ENCODE measurements at regions not wholly inside any gene's neighbourhood (a gene's known extent, or its start where the extent isn't known, plus 50 kb on each side); places are given as distances from the start of the nearest gene placed in this dataset.

DNA sequence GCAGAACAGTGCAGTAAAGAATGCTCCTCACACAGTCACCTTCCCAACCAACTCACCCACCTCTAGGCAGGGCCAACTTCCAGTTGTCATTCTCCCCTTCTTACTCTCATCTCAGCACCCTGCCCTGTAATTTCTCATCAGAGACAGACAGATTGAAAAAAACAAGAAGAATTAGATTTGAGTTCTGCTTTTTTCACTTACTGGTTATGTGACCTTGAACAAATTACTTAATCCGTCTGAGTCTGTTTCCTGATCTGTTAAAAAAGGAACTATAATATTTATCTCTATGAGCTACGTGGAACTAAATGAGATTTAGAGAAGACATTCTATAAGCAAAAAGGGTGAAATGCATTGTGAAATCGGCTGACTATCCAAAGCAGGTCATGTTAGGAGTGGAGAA lies 330.3 kb downstream of the ZNF326 start:
- no peaks in the 10 kb centered on the region for H3K27me3 ChIP-seq (ENCODE audit: insufficient read depth, low read length)
- no peak overlapping the region for H2BK20ac ChIP-seq (ENCODE audit: low read depth, low read length, poor library complexity, severe bottlenecking)
- Mint-ChIP-seq H3K27me3 (ENCODE audit: low read depth) (no peaks in the 10 kb centered on the region), H3K4me1 (peaks cover 6 to 8% of the 10 kb centered on the region in 2 experiments), H3K9me3 (no peaks in the 10 kb centered on the region), H3K27ac (no peak overlapping the region), H3K36me3 (ENCODE audit: insufficient read depth in 1 of 3, low read depth in 3 of 3) (no peaks in the 10 kb centered on the region; a peak in 1 of 7 replicates), H3K4me3 (no peak overlapping the region)
- no peaks in the 10 kb centered on the region for H3K9me3 ChIP-seq (ENCODE audit: control insufficient read depth, low read depth, low read length)
- TF ChIP-seq, protein P1, sequence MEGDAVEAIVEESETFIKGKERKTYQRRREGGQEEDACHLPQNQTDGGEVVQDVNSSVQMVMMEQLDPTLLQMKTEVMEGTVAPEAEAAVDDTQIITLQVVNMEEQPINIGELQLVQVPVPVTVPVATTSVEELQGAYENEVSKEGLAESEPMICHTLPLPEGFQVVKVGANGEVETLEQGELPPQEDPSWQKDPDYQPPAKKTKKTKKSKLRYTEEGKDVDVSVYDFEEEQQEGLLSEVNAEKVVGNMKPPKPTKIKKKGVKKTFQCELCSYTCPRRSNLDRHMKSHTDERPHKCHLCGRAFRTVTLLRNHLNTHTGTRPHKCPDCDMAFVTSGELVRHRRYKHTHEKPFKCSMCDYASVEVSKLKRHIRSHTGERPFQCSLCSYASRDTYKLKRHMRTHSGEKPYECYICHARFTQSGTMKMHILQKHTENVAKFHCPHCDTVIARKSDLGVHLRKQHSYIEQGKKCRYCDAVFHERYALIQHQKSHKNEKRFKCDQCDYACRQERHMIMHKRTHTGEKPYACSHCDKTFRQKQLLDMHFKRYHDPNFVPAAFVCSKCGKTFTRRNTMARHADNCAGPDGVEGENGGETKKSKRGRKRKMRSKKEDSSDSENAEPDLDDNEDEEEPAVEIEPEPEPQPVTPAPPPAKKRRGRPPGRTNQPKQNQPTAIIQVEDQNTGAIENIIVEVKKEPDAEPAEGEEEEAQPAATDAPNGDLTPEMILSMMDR (conservative IDR thresholded peaks at IDR 0.05), result no peak
- no peaks in the 10 kb centered on the region for H4K20me1 ChIP-seq (ENCODE audit: control insufficient read depth, insufficient read depth, insufficient read length)
- no peak overlapping the region for H2AFZ ChIP-seq (ENCODE audit: low read length)
- no peaks in the 10 kb centered on the region for H3K79me2 ChIP-seq (ENCODE audit: insufficient read depth, low read length)
- no peak overlapping the region for H2BK120ac ChIP-seq (ENCODE audit: low read depth, low read length, poor library complexity, severe bottlenecking)
- H3K4ac ChIP-seq (ENCODE audit: low read depth, low read length), result no peak overlapping the region
- WGBS (ENCODE audit: extremely low coverage, insufficient read length, low lambda C conversion rate), result no CpG with 5 or more reads among the region's 3 CpGs
- no peak overlapping the region for H3K23ac ChIP-seq (ENCODE audit: insufficient read length, low read depth, low read length)
- H3K56ac ChIP-seq (ENCODE audit: insufficient read length, low read depth, low read length), result no peak overlapping the region
- H4K8ac ChIP-seq (replicated peaks; ENCODE audit: insufficient read length, low read depth, low read length), result no peak overlapping the region
- H4K91ac ChIP-seq (ENCODE audit: insufficient read length, low read depth, low read length), result no peak overlapping the region
- H2AK5ac ChIP-seq (ENCODE audit: insufficient read length, low read length), result no peak overlapping the region
- H3K23me2 ChIP-seq (ENCODE audit: insufficient read length, low read depth, low read length, poor library complexity, severe bottlenecking), result no peaks in the 10 kb centered on the region
- no peak overlapping the region for H3T11ph ChIP-seq (ENCODE audit: low read length)
- no peaks in the 10 kb centered on the region for H3K79me1 ChIP-seq (ENCODE audit: insufficient read depth, low read depth, low read length, poor library complexity, severe bottlenecking)
- H2BK12ac ChIP-seq (ENCODE audit: insufficient read length, low read depth, low read length), result no peak overlapping the region
- no peak overlapping the region for H4K5ac ChIP-seq (ENCODE audit: insufficient read length, low read depth, low read length)
- H3K14ac ChIP-seq (ENCODE audit: insufficient read depth, low read length), result no peak overlapping the region
- no peak overlapping the region for H3K27ac ChIP-seq (ENCODE audit: insufficient read length, low read depth, low read length)
- no peak overlapping the region for H2BK15ac ChIP-seq (ENCODE audit: low read depth, low read length)
- H2BK5ac ChIP-seq (ENCODE audit: insufficient read length, low read length), result no peak overlapping the region
- H3K18ac ChIP-seq (ENCODE audit: insufficient read length, low read depth, low read length), result no peak overlapping the region
- H3K4me2 ChIP-seq (ENCODE audit: insufficient read depth, insufficient read length, low read length), result no peak overlapping the region
- H3K4me1 ChIP-seq (ENCODE audit: insufficient read depth, low read length), result peaks cover 3% of the 10 kb centered on the region; the same call in 1 of the 2 replicates
- no peak for DNase-seq
- H3K9ac ChIP-seq (ENCODE audit: extremely low read depth, insufficient read length, low read length), result no peak overlapping the region
